DOHH2 (cell line): ENCODE measurements at regions not wholly inside any gene's neighbourhood (a gene's known extent, or its start where the extent isn't known, plus 50 kb on each side); places are given as distances from the start of the nearest gene placed in this dataset.
"Not testable (repeated sequence)": the region's sequence is repeated elsewhere in the genome, so short reads cannot be mapped to it uniquely, and the experiment has no call there.

ENCODE experiments used
- H3F3A ChIP-seq: fragments of 200-600 bp; sonication (generic), shearing (Covaris generic); 2 replicates; pipeline ENCODE4 v1.6.0; 2016; ENCODE audit warnings: antibody characterized with exemption, mild to moderate bottlenecking; ENCODE audit not compliant: control insufficient read depth, insufficient read depth
- H3K27ac ChIP-seq: fragments of 200-600 bp; sonication (generic); 2 replicates; pipeline ENCODE4 v1.5.1; 2014; ENCODE audit warnings: low read depth, mild to moderate bottlenecking, low read length, moderate library complexity
- H3K27me3 ChIP-seq: fragments of 200-600 bp; sonication (generic); 2 replicates; pipeline ENCODE4 v1.6.1; 2014; ENCODE audit warnings: mild to moderate bottlenecking, low read length, mixed read lengths; ENCODE audit not compliant: control insufficient read depth
- H3K36me3 ChIP-seq: fragments of 200-600 bp; sonication (generic); 2 replicates; pipeline ENCODE4 v1.6.1; 2014; ENCODE audit warnings: mild to moderate bottlenecking, low read length, moderate library complexity, mixed read lengths; ENCODE audit not compliant: control insufficient read depth
- H3K4me1 ChIP-seq: fragments of 200-600 bp; sonication (generic); 2 replicates; pipeline ENCODE4 v1.6.1; 2014; ENCODE audit warnings: mild to moderate bottlenecking, low read length, mixed read lengths; ENCODE audit not compliant: control insufficient read depth
- H3K4me2 ChIP-seq: fragments of 200-600 bp; sonication (generic); 2 replicates; pipeline ENCODE4 v1.6.0; 2014; ENCODE audit warnings: mild to moderate bottlenecking, low read length, moderate library complexity
- H3K4me3 ChIP-seq: fragments of 200-600 bp; sonication (generic); 2 replicates; pipeline ENCODE4 v1.5.1; 2014; ENCODE audit warnings: mild to moderate bottlenecking, low read length, mixed read lengths
- H3K79me2 ChIP-seq: fragments of 200-600 bp; sonication (generic); 2 replicates; pipeline ENCODE4 v1.6.1; 2014; ENCODE audit warnings: mild to moderate bottlenecking, low read length, mixed read lengths; ENCODE audit not compliant: control insufficient read depth
- H3K9me2 ChIP-seq: fragments of 200-600 bp; sonication (generic); replicated peaks from 2 replicates; pipeline ENCODE4 v1.6.1; 2014; ENCODE audit warnings: mild to moderate bottlenecking, low read length, mixed read lengths; ENCODE audit not compliant: control insufficient read depth
- H3K9me3 ChIP-seq: fragments of 200-600 bp; sonication (generic); 2 replicates; pipeline ENCODE4 v1.6.1; 2014; ENCODE audit warnings: antibody characterized with exemption, low read length, mixed read lengths; ENCODE audit not compliant: control insufficient read depth, insufficient read depth
- H4K20me1 ChIP-seq: fragments of 200-600 bp; sonication (generic); 2 replicates; pipeline ENCODE4 v1.6.0; 2014; ENCODE audit warnings: low read depth, mild to moderate bottlenecking, antibody characterized with exemption, low read length, moderate library complexity; ENCODE audit not compliant: control insufficient read depth, insufficient read depth
- CTCF ChIP-seq: fragments of 200-600 bp; sonication (generic); IDR thresholded peaks from one replicate; pipeline ENCODE4 v1.5.1; 2014; ENCODE audit warnings: antibody characterized with exemption, mild to moderate bottlenecking, low read depth, low read length; ENCODE audit not compliant: poor library complexity, severe bottlenecking
- EZH2phosphoT487 ChIP-seq: fragments of 200-600 bp; sonication (generic); IDR thresholded peaks from 2 replicates; pipeline ENCODE4 v1.6.1; 2017; ENCODE audit warnings: borderline replicate concordance, mild to moderate bottlenecking, antibody characterized with exemption, low read length, moderate library complexity, mixed read lengths

GRCh38 chr4:104330125-104330905, 164.4 kb downstream of the CXXC4 start:
- Histone ChIP-seq H3F3A (no peaks in the 10 kb centered on the region), H3K4me2 (no peak overlapping the region), H3K27me3 (no peaks in the 10 kb centered on the region), H3K79me2 (no peaks in the 10 kb centered on the region), H3K36me3 (no peaks in the 10 kb centered on the region), H4K20me1 (no peaks in the 10 kb centered on the region), H3K4me1 (no peaks in the 10 kb centered on the region), H3K9me3 (no peaks in the 10 kb centered on the region), H3K27ac (no peak overlapping the region), H3K4me3 (no peak overlapping the region), H3K9me2 (no peaks in the 10 kb centered on the region)
- no peak for TF ChIP-seq CTCF
- no peak for TF ChIP-seq EZH2phosphoT487

- H3K9me3 ChIP-seq, H3K4me1 ChIP-seq, H3K27ac ChIP-seq, H4K20me1 ChIP-seq, H3K36me3 ChIP-seq, H3K27me3 ChIP-seq, H3F3A ChIP-seq, H3K4me3 ChIP-seq, H3K79me2 ChIP-seq, H3K4me2 ChIP-seq, H3K9me2 ChIP-seq: not testable (repeated sequence)
Observed at GRCh38 chr4:104326991-104327694, 167.6 kb downstream of the CXXC4 start.

GRCh38 chr4:104302731-104303130, 192.0 kb downstream of the CXXC4 start:
- Histone ChIP-seq H3K4me3 (no peak overlapping the region), H3K9me3 (no peaks in the 10 kb centered on the region)
- no peak for TF ChIP-seq CTCF
- no peak for TF ChIP-seq EZH2phosphoT487

GRCh38 chr4:104294811-104295210, 199.9 kb downstream of the CXXC4 start:
- no peaks in the 10 kb centered on the region for H3K27me3 ChIP-seq
- no peaks in the 10 kb centered on the region for H4K20me1 ChIP-seq
- no peaks in the 10 kb centered on the region for H3K36me3 ChIP-seq
- H3K9me2 ChIP-seq = no peaks in the 10 kb centered on the region
- TF ChIP-seq CTCF (no peak), EZH2phosphoT487 (no peak)
- H3K4me2 ChIP-seq = no peak overlapping the region
- no peak overlapping the region for H3K27ac ChIP-seq
- H3F3A ChIP-seq = no peaks in the 10 kb centered on the region
- no peaks in the 10 kb centered on the region for H3K4me1 ChIP-seq
- no peaks in the 10 kb centered on the region for H3K9me3 ChIP-seq
- H3K4me3 ChIP-seq = no peak overlapping the region
- H3K79me2 ChIP-seq = no peaks in the 10 kb centered on the region

More at GRCh38 chr4:104302731-104303130, 192.0 kb downstream of the CXXC4 start:
- H3K27ac ChIP-seq = no peak overlapping the region
- H3K4me2 ChIP-seq = no peak overlapping the region
- H4K20me1 ChIP-seq = no peaks in the 10 kb centered on the region
- H3K9me2 ChIP-seq = no peaks in the 10 kb centered on the region
- no peaks in the 10 kb centered on the region for H3K4me1 ChIP-seq
- no peaks in the 10 kb centered on the region for H3F3A ChIP-seq
- no peaks in the 10 kb centered on the region for H3K27me3 ChIP-seq
- H3K36me3 ChIP-seq = no peaks in the 10 kb centered on the region
- H3K79me2 ChIP-seq = no peaks in the 10 kb centered on the region
